Colonic mucosa (tissue), 4 donors: ENCODE measurements at regions not wholly inside any gene's neighbourhood (a gene's known extent, or its start where the extent isn't known, plus 50 kb on each side); places are given as distances from the start of the nearest gene placed in this dataset.

Experiments
- DNase-seq: peaks from one replicate; pipeline ENCODE4 v3.0.0-alpha.2; 2020
- H3K27ac ChIP-seq: fragments of 200-600 bp; one replicate; pipeline ENCODE4 v1.8.0; 2021
- H3K27me3 ChIP-seq: fragments of 200-600 bp; one replicate; pipeline ENCODE4 v1.8.0; 2021
- H3K36me3 ChIP-seq: fragments of 200-600 bp; one replicate; pipeline ENCODE4 v1.8.0; 2021
- H3K4me1 ChIP-seq: fragments of 200-600 bp; one replicate; pipeline ENCODE4 v1.8.0; 2021; ENCODE audit warnings: mild to moderate bottlenecking
- H3K4me3 ChIP-seq: fragments of 200-600 bp; one replicate; pipeline ENCODE4 v1.8.0; 2021
- H3K9ac ChIP-seq, 2 donors: one replicate each; pipeline ENCODE4 v1.7.0; 2013; ENCODE audit warnings: control low read depth in 2 of 2, low read depth in 2 of 2, low read length in 2 of 2
- H3K9me3 ChIP-seq: fragments of 200-600 bp; one replicate; pipeline ENCODE4 v1.8.0; 2021
- intact Hi-C: fragments of 100-400 bp; cut with DNase I; formaldehyde crosslinking; loops from one replicate; pipeline ENCODE4 v1.14.1; 2022
- TF ChIP-seq, protein P1 (sequence below): fragments of 200-600 bp; IDR thresholded peaks from one replicate; pipeline ENCODE4 v1.8.0; 2022; ENCODE audit warnings: antibody characterized with exemption, mild to moderate bottlenecking
- donor health status: healthy.
- donor health status: DM: no; HTN: no; CAD: no.
- donor health status: DM: no; HTN: no; CAD: no.

DNA sequence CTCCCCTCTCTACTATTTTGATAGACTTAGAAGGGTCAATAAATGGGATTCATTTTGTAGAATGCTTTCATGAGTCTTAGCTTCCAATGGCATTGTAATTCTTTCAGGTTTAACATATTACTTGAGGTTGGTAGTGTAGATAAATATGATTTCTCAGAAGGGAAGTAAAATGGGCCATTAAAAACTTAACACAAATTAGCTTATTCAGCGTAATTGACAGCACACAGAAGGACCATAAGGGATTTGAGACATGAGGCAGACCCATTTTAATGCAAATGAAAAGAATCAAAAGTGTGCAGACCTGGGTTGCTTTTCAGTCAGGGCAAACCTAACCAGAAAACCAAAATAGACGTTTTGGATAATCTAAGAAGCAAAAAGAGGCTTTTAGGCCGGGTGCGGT, 156.6 kb upstream of the CNTNAP2 start:
- Histone ChIP-seq H3K9me3 (no peaks in the 10 kb centered on the region), H3K4me1 (no peaks in the 10 kb centered on the region), H3K9ac (no peak overlapping the region), H3K27ac (no peak overlapping the region), H3K4me3 (no peak overlapping the region), H3K27me3 (no peaks in the 10 kb centered on the region), H3K36me3 (no peaks in the 10 kb centered on the region)
- DNase-seq, result no peak
- TF ChIP-seq, protein P1, sequence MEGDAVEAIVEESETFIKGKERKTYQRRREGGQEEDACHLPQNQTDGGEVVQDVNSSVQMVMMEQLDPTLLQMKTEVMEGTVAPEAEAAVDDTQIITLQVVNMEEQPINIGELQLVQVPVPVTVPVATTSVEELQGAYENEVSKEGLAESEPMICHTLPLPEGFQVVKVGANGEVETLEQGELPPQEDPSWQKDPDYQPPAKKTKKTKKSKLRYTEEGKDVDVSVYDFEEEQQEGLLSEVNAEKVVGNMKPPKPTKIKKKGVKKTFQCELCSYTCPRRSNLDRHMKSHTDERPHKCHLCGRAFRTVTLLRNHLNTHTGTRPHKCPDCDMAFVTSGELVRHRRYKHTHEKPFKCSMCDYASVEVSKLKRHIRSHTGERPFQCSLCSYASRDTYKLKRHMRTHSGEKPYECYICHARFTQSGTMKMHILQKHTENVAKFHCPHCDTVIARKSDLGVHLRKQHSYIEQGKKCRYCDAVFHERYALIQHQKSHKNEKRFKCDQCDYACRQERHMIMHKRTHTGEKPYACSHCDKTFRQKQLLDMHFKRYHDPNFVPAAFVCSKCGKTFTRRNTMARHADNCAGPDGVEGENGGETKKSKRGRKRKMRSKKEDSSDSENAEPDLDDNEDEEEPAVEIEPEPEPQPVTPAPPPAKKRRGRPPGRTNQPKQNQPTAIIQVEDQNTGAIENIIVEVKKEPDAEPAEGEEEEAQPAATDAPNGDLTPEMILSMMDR, result no peak
- intact Hi-C loops, result no loop called here

DNA sequence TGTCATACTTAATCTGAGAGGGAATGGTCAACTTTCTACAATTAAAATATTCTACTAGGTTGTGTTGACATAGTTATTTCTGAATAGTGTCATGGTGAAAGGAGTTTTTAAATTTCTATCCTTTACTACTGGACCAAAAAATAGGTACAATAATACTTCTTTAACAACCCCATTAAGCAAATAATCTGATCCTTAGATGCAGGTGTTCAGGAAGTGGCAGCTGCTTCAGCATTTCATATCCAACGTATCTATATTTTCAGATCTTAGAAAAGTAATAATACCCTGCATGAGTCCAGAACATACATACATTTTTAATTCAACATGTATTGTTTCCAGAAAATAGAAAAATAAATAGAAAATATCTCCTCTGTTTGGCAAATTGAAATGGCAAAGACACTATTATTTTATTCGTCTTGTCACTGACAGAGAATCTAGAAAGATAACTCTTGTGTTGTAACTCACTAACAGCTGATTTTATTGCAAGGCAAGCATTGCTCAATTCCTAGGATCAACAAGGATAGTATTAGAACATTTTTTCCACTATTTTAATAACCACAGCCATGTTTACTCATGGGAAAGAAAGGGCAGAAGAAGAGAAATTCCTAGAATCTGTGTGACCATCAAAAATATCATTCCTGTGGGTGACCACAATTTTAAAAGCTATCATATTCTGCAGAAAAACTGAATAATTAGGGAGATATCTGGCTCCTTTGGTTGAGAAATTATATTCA, 159.3 kb upstream of the CNTNAP2 start:
- H3K9me3 ChIP-seq, result no peaks in the 10 kb centered on the region
- TF ChIP-seq, protein P1, result no peak
- H3K9ac ChIP-seq, result no peak overlapping the region
- DNase-seq, result no peak
- intact Hi-C loops, result no loop called here
- H3K4me1 ChIP-seq, result no peaks in the 10 kb centered on the region
- no peaks in the 10 kb centered on the region for H3K36me3 ChIP-seq
- H3K27me3 ChIP-seq, result no peaks in the 10 kb centered on the region
- H3K27ac ChIP-seq, result no peak overlapping the region
- H3K4me3 ChIP-seq, result no peak overlapping the region

DNA sequence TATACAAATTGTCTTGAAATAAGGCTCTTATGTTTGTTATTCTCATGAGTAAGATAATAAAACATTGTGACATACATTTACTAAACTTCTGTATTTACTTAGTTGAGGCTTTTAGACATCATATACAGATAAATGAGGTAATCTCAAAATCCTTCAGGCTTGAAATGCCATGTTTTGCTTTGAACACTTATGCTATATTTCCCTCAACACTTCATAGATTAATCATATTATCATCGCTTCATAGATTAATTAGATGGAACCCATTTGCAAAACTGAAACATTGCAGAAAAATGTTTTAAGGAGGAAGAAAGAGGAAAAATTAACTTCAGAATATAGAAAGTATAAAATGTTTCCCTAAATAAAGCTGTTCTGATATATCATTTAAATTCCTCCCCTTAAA, 165.0 kb upstream of the CNTNAP2 start:
- Histone ChIP-seq H3K9ac (no peak overlapping the region), H3K27ac (no peak overlapping the region), H3K27me3 (no peaks in the 10 kb centered on the region), H3K36me3 (no peaks in the 10 kb centered on the region), H3K4me3 (no peak overlapping the region), H3K4me1 (no peaks in the 10 kb centered on the region), H3K9me3 (no peaks in the 10 kb centered on the region)
- intact Hi-C loops, result no loop called here
- DNase-seq, result no peak
- TF ChIP-seq, protein P1, result no peak

DNA sequence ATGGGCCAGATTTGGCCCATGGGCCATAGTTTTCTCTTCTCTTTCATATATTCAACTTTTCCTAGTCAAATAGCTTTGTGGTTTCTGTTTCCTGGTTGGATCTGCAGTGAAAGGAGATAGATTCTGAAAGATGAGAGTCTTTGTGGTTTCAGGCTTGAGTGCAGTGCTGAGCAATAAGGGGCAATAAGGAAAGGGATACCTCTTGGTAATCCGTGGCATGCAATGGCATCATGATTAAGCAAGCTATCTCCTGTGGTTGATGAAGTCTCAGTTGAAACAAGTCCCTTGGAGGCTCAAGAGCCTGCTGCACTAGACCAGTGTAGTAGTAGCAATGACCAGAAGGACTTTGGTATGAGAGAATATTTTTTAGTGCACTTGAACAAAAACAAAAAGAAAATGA, 187.7 kb upstream of the CNTNAP2 start:
- Histone ChIP-seq H3K27ac (no peak overlapping the region), H3K36me3 (no peaks in the 10 kb centered on the region), H3K27me3 (no peaks in the 10 kb centered on the region), H3K4me3 (no peak overlapping the region), H3K9me3 (no peaks in the 10 kb centered on the region), H3K9ac (no peak overlapping the region), H3K4me1 (no peaks in the 10 kb centered on the region)
- intact Hi-C loops, result no loop called here
- no peak for DNase-seq
- TF ChIP-seq, protein P1, result no peak

DNA sequence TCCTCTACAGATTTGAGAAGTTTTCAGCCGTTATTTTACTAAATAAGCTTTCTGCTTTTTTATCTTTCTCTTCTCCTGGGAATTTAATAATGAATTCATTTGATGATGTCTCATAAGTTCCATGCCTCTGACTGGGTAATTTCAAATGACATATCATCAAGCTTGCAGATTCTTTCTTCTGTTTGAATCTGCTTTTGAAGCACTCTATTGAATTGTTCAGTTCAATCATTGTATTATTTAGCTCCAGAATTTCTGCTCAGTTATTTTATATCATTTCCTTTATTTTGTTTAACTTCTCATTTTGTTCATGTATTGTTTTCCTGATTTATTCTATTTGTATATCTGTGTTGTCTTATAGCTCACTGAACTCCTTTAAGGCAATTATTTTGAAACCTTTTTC, 196.9 kb upstream of the CNTNAP2 start:
- H3K27me3 ChIP-seq, result no peaks in the 10 kb centered on the region
- no peaks in the 10 kb centered on the region for H3K4me1 ChIP-seq
- H3K27ac ChIP-seq, result no peak overlapping the region
- no peaks in the 10 kb centered on the region for H3K9me3 ChIP-seq
- no peak for DNase-seq
- TF ChIP-seq, protein P1, result no peak
- intact Hi-C loops, result no loop called here
- no peaks in the 10 kb centered on the region for H3K36me3 ChIP-seq
- H3K4me3 ChIP-seq, result no peak overlapping the region
- H3K9ac ChIP-seq, result no peak overlapping the region
